GF-D8 (cell line): ENCODE measurements at regions not wholly inside any gene's neighbourhood (a gene's known extent, or its start where the extent isn't known, plus 50 kb on each side); places are given as distances from the start of the nearest gene placed in this dataset.

Experiments used
- DNase-seq: peaks from one replicate; lab custom pipeline; 2025; lab: John Stamatoyannopoulos, UW

DNA sequence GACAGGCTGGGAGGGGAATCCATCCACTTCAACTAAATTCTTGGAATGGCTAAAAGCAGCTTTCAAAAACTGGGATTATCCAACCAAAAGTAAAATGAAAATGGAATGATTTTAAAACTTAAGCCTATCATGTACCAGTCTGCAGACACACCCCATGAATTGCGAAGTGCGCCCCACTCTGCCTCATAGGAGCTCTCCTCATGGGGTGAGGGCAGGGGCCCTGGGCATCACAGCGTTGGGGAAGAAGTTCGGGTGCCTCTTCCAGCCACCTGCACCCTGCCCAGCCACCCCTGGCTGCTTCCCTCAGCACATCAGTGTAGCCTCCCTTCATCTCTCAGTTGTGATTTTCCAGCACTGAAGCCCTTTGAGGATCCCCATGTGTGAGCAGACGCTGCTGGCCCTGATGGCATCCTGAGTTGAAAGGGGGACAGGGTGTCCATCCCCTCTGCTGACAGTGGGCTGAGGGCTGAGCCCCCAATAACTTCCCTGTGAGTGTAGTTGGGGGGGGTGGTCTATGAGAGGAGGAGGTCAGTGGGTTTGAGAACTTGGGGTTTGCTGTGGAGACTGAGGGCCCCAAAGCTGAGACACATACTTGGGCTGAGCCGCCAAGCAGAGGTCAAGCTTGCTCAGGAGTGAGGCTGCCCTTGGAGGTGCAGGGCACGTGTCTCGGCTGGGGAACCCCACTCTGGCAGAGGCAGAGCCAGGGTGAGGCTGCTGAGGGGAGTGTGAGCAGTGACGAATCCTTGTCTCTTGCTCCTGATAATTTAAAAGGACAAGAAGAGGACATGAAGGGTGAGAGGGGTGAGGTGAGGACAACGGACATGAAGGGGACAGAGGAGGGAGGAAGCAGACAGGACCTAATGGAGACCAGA is 542.1 kb downstream of the TCERG1L start:
- DNase-seq: no peak

DNA sequence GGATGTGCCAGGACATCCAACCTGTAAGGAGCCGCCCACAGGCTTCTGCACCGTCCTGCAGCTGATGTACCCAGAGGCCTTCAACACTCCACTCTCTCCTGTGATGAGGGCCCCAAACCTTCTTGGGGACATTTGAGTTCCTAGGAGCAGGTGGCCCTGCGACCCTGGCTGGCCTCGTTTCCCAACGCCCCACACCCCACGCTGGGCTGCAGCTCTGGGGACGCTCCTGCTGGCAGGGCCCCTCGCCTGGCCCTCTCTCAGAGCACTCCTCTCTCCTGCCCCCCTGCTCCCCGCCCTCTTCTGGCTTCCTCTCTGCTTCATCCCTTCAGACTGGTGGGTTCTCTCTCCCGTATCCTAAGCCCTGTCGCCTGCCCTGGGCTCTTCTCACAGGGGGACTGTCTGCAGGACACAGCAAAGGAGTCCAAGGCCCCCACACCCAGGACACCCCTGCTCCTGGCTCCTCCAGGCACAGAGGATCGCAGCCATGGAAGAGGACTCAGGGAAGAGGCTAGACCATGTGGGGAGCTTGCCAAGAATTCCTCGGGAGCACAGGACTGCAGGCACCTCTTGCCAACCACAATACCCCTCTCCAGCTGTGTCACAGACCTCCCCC is 541.4 kb downstream of the TCERG1L start:
- no peak for DNase-seq

GRCh38 chr10:130771491-130771946 is 540.0 kb downstream of the TCERG1L start:
- DNase-seq: no peak

DNA sequence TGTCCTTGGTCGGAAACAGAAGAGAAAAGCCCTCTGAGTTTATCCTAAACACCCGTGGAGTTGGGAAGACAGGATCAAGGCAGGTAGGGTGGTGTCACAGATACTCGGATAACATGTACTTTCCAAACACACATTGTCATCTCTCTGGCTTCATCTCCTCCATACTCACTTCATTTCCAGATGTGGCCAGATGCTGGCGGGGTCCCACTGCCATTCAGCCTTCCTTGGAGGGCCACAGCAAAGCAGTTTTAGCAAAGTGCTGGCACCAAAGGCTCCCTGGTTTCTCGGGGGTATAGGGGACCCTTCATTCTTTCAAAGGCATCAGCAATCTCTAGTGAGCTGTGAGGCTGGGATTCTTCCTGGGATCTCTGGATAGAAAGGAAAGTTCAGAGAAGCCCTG is 539.5 kb downstream of the TCERG1L start:
- DNase-seq: no peak

GRCh38 chr10:130772676-130773075 is 538.8 kb downstream of the TCERG1L start:
- no peak for DNase-seq

GRCh38 chr10:130773941-130774340 is 537.6 kb downstream of the TCERG1L start:
- DNase-seq: no peak

DNA sequence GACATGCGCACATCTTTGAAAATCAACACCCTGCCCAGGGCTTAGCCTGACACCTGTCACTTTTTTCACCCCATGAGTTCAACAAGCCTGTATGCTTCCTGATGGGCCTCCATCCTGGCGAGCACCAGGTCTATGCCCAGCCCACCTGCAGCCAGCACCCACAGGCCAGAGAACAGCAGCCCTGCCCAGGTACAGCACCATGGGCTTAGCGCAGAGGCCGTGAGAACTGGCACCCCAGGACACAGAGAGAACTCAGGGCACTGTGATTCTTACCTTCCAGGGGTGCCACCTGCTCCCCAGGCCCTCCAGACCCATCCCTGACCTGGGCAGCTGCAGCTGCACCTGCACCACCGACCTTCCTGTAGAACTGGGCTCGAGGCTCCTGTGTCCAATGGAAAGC is 536.6 kb downstream of the TCERG1L start:
- DNase-seq: no peak

DNA sequence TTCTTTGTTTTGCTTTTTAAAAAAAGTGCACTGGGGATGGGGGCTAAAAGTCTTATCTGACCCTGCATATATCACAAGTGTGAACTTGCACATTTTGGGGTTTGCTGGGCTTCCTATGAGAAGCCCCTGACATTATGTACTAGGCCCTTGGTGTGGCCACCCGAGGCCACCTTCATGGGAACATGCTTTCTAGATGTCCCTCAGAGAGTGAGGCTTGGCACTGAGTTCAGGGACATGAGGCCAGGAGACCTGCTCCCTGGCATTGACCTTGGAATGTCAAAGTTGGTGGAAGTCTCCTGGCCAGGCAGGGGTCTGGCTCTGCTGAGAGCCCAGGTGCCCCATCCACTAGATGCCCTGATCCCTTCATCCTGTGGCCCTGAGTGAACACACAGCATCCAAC is 536.2 kb downstream of the TCERG1L start:
- no peak for DNase-seq

DNA sequence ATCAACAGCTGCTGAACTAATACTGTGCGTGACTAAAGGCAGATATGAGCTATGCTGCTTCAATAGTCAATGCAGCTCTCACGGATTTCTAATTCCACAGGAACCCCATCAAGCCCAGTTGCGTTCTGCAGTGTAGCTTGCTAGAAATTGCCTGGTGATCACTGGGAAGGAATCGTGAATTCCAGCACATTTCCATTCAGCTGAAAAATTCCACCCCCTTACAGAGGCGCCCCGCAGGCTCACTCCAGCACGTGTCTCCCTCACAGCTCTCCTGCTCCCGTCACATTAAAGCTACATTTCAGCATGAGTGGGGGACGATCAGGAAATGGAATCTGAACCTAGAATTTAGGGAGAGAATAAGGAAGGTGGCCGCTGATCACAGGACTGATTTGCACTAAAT is 534.8 kb downstream of the TCERG1L start:
- no peak for DNase-seq

- DNase-seq: no peak
Measured at GRCh38 chr10:130777507-130778165, 533.9 kb downstream of the TCERG1L start.

GRCh38 chr10:130778166-130778545 is 533.4 kb downstream of the TCERG1L start:
- no peak for DNase-seq

- no peak for DNase-seq
Measured at GRCh38 chr10:130780763-130781162, 530.8 kb downstream of the TCERG1L start.

GRCh38 chr10:130781206-130781605 is 530.3 kb downstream of the TCERG1L start:
- no peak for DNase-seq

DNA sequence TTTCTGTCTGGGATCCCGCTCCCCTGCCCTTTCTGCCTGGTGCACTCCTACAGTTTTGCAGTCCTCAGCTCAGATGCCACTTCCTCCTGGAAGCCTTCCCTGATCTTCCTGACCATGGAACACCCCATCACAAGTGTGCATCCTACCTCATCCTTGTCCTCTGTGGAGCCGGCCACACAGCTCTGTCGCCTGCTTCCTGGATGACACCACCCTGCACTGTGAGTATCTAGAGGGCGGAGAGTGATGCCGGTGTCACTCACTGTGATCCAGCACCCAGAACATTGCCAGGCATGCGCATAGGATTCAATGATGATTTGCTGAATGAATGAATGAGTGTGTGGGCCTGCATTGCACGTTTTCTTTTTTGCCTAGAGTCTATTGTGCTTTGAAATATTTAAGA is 529.9 kb downstream of the TCERG1L start:
- no peak for DNase-seq

DNA sequence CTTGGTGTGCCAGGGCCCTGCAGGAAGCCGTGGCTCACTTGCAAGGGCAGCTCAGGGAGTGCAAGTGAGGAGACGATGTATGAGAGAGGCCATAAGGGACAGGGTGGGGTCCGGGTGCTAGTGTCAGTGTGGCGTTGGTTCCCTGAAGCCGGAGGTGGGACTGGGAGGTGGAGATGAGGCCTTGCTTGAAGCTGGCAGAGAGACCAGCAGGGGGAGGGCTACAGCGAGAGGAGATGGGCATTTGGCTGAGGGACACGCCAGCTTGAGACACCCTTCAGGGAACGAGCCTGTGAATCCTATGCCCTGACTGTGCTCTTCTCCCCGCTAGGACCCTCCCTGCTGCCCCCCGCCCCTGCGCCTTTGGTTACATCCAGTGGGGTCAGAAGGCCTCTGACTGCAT is 529.1 kb downstream of the TCERG1L start:
- DNase-seq: no peak

- DNase-seq: no peak
Measured at GRCh38 chr10:130784326-130784725, 527.2 kb downstream of the TCERG1L start.

DNA sequence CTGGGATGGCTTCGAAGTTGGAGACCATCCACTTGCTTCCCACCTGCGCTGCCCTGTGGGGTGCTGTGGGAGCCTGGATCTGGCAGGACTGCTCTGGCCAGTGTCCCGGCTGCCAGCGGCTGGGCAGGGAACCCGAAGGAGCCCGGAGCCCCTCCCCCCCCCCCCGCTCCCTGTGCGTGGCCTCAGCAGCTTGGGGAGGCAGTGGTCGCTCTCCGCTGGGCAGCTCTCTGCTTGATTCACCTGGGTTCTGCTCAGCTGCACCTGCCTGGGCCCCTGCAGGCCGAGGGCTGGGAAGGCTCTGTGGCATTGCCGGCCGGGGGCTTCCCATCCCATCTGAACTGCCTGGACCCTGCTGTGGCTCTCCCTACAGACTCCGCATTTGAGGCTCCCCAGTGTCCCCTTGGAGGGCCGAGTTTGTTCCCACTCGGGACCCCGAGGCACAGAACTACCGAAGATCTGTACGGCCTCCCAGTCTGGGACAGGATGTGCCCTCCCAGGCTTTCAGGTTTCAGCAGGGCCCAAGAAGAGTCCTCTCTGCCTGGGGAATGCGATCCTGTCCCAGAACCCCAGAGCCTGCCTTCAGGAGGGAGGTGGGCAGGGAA is 525.1 kb downstream of the TCERG1L start:
- DNase-seq: no peak

GRCh38 chr10:130787243-130787642 is 524.3 kb downstream of the TCERG1L start:
- no peak for DNase-seq

- no peak for DNase-seq
Measured at GRCh38 chr10:130787821-130788220, 523.7 kb downstream of the TCERG1L start.

- no peak for DNase-seq
Measured at GRCh38 chr10:130790339-130790738, 521.2 kb downstream of the TCERG1L start.

- no peak for DNase-seq
Measured at GRCh38 chr10:130792096-130792845, 519.2 kb downstream of the TCERG1L start.

DNA sequence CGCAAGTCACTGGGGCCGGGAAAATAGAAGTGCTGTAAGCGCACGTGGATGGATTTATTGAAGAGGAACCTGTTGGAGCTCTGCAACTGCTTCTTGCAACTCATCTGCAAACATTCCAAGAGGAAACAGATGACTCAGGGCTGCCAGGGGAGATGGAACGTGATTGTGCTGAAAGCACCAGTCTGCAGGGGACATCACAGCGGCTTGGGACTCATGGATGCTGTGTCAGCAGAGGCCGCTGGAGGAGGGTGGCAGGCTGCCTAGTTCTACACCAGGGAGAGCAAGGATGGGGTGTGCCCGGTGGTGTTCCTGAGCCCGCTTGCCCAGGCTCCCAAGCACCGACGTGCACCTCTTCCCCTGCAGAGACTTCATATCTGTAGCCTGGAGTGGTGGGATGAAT is 515.7 kb downstream of the TCERG1L start:
- DNase-seq: no peak
